ENCODE measurements at regions not wholly inside any gene's neighbourhood (a gene's known extent, or its start where the extent isn't known, plus 50 kb on each side); places are given as distances from the start of the nearest gene placed in this dataset.

- no peak for FAIRE-seq
- peaks cover 3 to 16% of the 10 kb centered on the region in 2 experiments; a peak in 3 of 5 replicates for H3K27me3 ChIP-seq (ENCODE audit: control insufficient read depth in 1 of 2, insufficient read depth in 2 of 2, low read length in 2 of 2)
- no TSS peak for BruUV-seq (replicated peaks)
- H3K27ac ChIP-seq (ENCODE audit: extremely low read length, insufficient read depth, low read length), result no peak overlapping the region
- no peak overlapping the region for H3K4me3 ChIP-seq (replicated peaks in 1 of 3; ENCODE audit: insufficient read depth in 1 of 3, low read depth in 2 of 3, low read length in 3 of 3)
- H3K4me2 ChIP-seq (ENCODE audit: low read depth, low read length), result no peak overlapping the region
- intact Hi-C loops (cut with micrococcal nuclease; ENCODE audit: unreplicated experiment) (no loop called here), in situ Hi-C loops (cut with HindIII; ENCODE audit: extremely low pct_ligation_motif_present, low pct_unique_long_range_greater_than_20kb) (loop anchor here (10.0 kb wide), 1 partner anchor 65 kb away; no protein-coding TSS in a partner anchor)
- no peaks in the 10 kb centered on the region for H3K9me3 ChIP-seq (ENCODE audit: low read length)
- H3K36me3 ChIP-seq (replicated peaks in 1 of 2; ENCODE audit: control insufficient read depth in 1 of 2, insufficient read depth in 2 of 2, low read length in 2 of 2), result no peaks in the 10 kb centered on the region
- no peaks in the 10 kb centered on the region for H3K4me1 ChIP-seq (ENCODE audit: insufficient read depth, low read length)
- ChIA-PET POLR2A (no interaction called here), CTCF (ENCODE audit: low intra/inter-chr PET ratio, low total read pairs) (no interaction called here)
- DNase-seq (ENCODE audit: low spot score), result no peak
- H2AFZ ChIP-seq (ENCODE audit: low read length), result no peak overlapping the region
- 0% methylated on average over 3 of the region's 3 CpGs for WGBS (ENCODE audit: low lambda C conversion rate)
- no peak for ATAC-seq
- no peaks in the 10 kb centered on the region for H3K79me2 ChIP-seq (ENCODE audit: insufficient read depth, low read length)
- TF ChIP-seq TP53 (CRISPR knock-in tag; conservative IDR thresholded peaks at IDR 0.05), result no peak
- no peak for TF ChIP-seq ARNT2 (CRISPR knock-in tag; IDR thresholded peaks at IDR 0.05; ENCODE audit: low read depth)
- TF ChIP-seq ZSCAN21 (CRISPR knock-in tag; IDR thresholded peaks at IDR 0.05; ENCODE audit: borderline replicate concordance), result no peak
- no peak for TF ChIP-seq ZBTB38 (CRISPR knock-in tag; IDR thresholded peaks at IDR 0.05)
- TF ChIP-seq NAIF1 (CRISPR knock-in tag; IDR thresholded peaks at IDR 0.05; ENCODE audit: borderline replicate concordance), result no peak
- no peak for TF ChIP-seq ZNF784 (CRISPR knock-in tag; IDR thresholded peaks at IDR 0.05; ENCODE audit: borderline replicate concordance)
- TF ChIP-seq JUNB (CRISPR knock-in tag; IDR thresholded peaks at IDR 0.05; ENCODE audit: borderline replicate concordance), result no peak
- no peak for TF ChIP-seq DPF2 (CRISPR knock-in tag; IDR thresholded peaks at IDR 0.05; ENCODE audit: borderline replicate concordance, low read depth)
- TF ChIP-seq ZNF674 (CRISPR knock-in tag; IDR thresholded peaks at IDR 0.05; ENCODE audit: low read depth), result no peak
- TF ChIP-seq ZBTB8A (CRISPR knock-in tag; IDR thresholded peaks at IDR 0.05; ENCODE audit: borderline replicate concordance, low read depth), result no peak
- TF ChIP-seq NFIB (CRISPR knock-in tag; IDR thresholded peaks at IDR 0.05; ENCODE audit: borderline replicate concordance), result no peak
- TF ChIP-seq HMGXB4 (CRISPR knock-in tag; IDR thresholded peaks at IDR 0.05; ENCODE audit: borderline replicate concordance in 1 of 2, low read depth in 1 of 2), result no peak
- no peak overlapping the region for H3K9ac ChIP-seq (ENCODE audit: insufficient read depth, low read depth, low read length)
- no peaks in the 10 kb centered on the region for H4K20me1 ChIP-seq (ENCODE audit: insufficient read depth, low read length)
Measured at GRCh38 chr11:45450189-45450588, 164.0 kb upstream of the SYT13 start.
